GM23248 (cell line): ENCODE measurements at regions not wholly inside any gene's neighbourhood (a gene's known extent, or its start where the extent isn't known, plus 50 kb on each side); places are given as distances from the start of the nearest gene placed in this dataset.

ENCODE experiments used
- DNase-seq: peaks from one replicate; pipeline ENCODE4 v3.0.0-alpha.2; 2015
- H2AFZ ChIP-seq: fragments of 200-600 bp; sonication (generic); 2 replicates; pipeline ENCODE4 v1.6.1; 2016; ENCODE audit warnings: antibody characterized with exemption
- H3F3A ChIP-seq: fragments of 200-600 bp; sonication (generic); 2 replicates; pipeline ENCODE4 v1.6.1; 2016; ENCODE audit warnings: mild to moderate bottlenecking, antibody characterized with exemption, mixed run types; ENCODE audit not compliant: insufficient read depth
- H3K27ac ChIP-seq: fragments of 200-600 bp; sonication (generic); 2 replicates; pipeline ENCODE4 v1.5.1; 2016; ENCODE audit warnings: mild to moderate bottlenecking
- H3K27me3 ChIP-seq: fragments of 200-600 bp; sonication (generic); replicated peaks from 2 replicates; pipeline ENCODE4 v1.6.1; 2016; ENCODE audit warnings: mild to moderate bottlenecking; ENCODE audit not compliant: insufficient read depth
- H3K36me3 ChIP-seq: fragments of 200-600 bp; sonication (generic); 2 replicates; pipeline ENCODE4 v1.6.1; 2016; ENCODE audit warnings: low read depth, mild to moderate bottlenecking
- H3K4me1 ChIP-seq: fragments of 200-600 bp; sonication (generic); 2 replicates; pipeline ENCODE4 v1.6.1; 2016; ENCODE audit warnings: mild to moderate bottlenecking; ENCODE audit not compliant: insufficient read depth
- H3K4me2 ChIP-seq: fragments of 200-600 bp; sonication (generic); one replicate; pipeline ENCODE4 v1.6.1; 2016; ENCODE audit warnings: mild to moderate bottlenecking; ENCODE audit not compliant: unreplicated experiment
- H3K4me3 ChIP-seq: fragments of 200-600 bp; sonication (generic); 2 replicates; pipeline ENCODE4 v1.5.1; 2016; ENCODE audit warnings: mild to moderate bottlenecking
- H3K79me2 ChIP-seq: fragments of 200-600 bp; sonication (generic); 2 replicates; pipeline ENCODE4 v1.6.1; 2016; ENCODE audit warnings: mild to moderate bottlenecking; ENCODE audit not compliant: insufficient read depth
- H3K9ac ChIP-seq: fragments of 200-600 bp; sonication (generic); 2 replicates; pipeline ENCODE4 v1.6.1; 2016; ENCODE audit warnings: mild to moderate bottlenecking
- H3K9me2 ChIP-seq: fragments of 200-600 bp; sonication (generic); 2 replicates; pipeline ENCODE4 v1.6.1; 2016; ENCODE audit warnings: mixed run types, mild to moderate bottlenecking, moderate library complexity; ENCODE audit not compliant: insufficient read depth
- H3K9me3 ChIP-seq: fragments of 200-600 bp; sonication (generic); one replicate; pipeline ENCODE4 v1.6.1; 2017; ENCODE audit warnings: low read depth
- H4K20me1 ChIP-seq: fragments of 200-600 bp; sonication (generic); 2 replicates; pipeline ENCODE4 v1.6.0; 2016; ENCODE audit not compliant: insufficient read depth
- EZH2 ChIP-seq: fragments of 200-600 bp; sonication (generic); IDR thresholded peaks from 2 replicates; pipeline ENCODE4 v1.6.1; 2018; ENCODE audit warnings: antibody characterized with exemption, mild to moderate bottlenecking; ENCODE audit not compliant: insufficient read depth, poor library complexity, severe bottlenecking
- EZH2phosphoT487 ChIP-seq: fragments of 200-600 bp; sonication (generic); IDR thresholded peaks from 2 replicates; pipeline ENCODE4 v1.6.1; 2018; ENCODE audit warnings: antibody characterized with exemption, moderate library complexity, mild to moderate bottlenecking, low read depth; ENCODE audit not compliant: insufficient read depth
- WGBS, 2 experiments: methylation state at CpG; one replicate each; pipeline ENCODE4 v1.1.6; 2015 to 2017; ENCODE audit warnings: low lambda C conversion rate in 2 of 2, low coverage in 1 of 2; ENCODE audit errors: missing lambda C conversion rate in 2 of 2; 5-methylcytosine and 5-hydroxymethylcytosine counted together
- in situ Hi-C: fragments of 300-500 bp; cut with MboI; formaldehyde crosslinking; loops from 2 replicates; pipeline ENCODE4 v1.15.0; 2020

DNA sequence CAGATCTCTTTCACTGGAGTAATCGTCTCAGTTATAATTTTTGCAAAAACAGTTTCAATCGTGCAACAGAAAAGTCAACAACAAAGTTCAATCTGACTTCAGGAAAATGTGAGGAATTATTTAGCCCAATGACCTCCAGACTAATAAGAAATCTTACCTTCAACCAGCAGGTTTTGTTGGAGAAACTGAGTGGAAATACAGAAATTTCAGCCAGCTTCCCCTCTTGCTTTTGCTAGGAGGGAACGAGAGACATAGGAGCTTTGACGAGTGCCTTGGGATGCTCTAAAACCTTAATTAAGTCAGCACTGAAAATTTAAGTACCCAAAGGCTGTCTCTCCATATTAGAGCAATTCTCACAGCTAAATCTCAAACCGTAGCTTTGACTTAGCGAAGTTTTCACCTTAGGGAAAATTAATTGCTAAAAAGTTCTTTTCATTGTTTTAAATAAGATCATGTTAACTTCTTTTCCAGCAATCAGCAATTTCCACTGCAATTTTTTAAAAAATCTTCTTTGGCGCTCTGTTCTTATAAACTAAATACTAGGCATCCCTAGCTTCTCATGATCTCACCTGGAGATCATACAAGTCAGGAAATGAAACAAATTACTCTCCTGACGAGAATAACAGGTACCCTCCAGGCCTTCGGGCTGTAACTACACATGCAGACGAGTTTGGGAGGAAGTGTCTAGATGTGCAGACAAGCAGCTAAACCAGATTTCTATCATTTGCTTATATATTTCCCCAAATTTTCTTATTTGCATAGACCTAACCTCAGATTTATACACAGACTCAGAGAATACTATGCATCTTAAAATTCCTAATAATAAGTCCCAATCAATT lies 250.2 kb downstream of the FAM43A start:
- no peaks in the 10 kb centered on the region for H3K79me2 ChIP-seq
- no peak for DNase-seq
- H3K9ac ChIP-seq: no peak overlapping the region
- H4K20me1 ChIP-seq: no peaks in the 10 kb centered on the region
- no peak for TF ChIP-seq EZH2
- no peak for TF ChIP-seq EZH2phosphoT487
- H3F3A ChIP-seq: peaks cover 10% of the 10 kb centered on the region; the same call in 1 of the 2 replicates
- H3K4me1 ChIP-seq: peaks cover 10% of the 10 kb centered on the region
- no peak overlapping the region for H3K4me2 ChIP-seq
- H3K27ac ChIP-seq: no peak overlapping the region
- H3K9me2 ChIP-seq: no peaks in the 10 kb centered on the region
- no peak overlapping the region for H2AFZ ChIP-seq
- no peak overlapping the region for H3K4me3 ChIP-seq
- no peaks in the 10 kb centered on the region for H3K36me3 ChIP-seq
- in situ Hi-C loops: no loop called here
- no peaks in the 10 kb centered on the region for H3K27me3 ChIP-seq
- 79% methylated on average over 10 of the region's 10 CpGs for WGBS, 2 experiments
- no peaks in the 10 kb centered on the region for H3K9me3 ChIP-seq

DNA sequence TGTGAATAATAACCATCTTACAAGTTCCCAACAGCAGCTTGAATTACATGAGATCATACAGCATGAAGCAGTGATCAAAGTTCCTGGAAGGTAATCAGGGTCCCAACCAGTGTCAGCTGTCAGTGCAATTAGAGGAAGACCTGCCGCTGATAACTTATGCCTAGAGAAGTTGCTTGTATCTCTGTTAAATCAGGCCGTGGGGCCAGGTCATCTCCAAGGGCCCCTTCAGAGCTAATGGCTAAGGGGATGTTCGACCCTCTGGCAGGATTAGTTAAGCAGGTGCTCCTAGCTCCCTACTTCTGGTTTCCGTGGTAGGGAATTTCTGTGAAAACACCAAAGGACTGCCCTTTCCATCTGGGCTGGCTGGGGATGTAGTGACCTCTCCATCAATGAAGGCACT lies 251.0 kb downstream of the FAM43A start:
- no peak overlapping the region for H3K9ac ChIP-seq
- H3K79me2 ChIP-seq: no peaks in the 10 kb centered on the region
- H3K9me2 ChIP-seq: no peaks in the 10 kb centered on the region
- H3K36me3 ChIP-seq: no peaks in the 10 kb centered on the region
- 73 to 74% methylated on average over 4 of the region's 4 CpGs for WGBS, 2 experiments
- peaks cover 2% of the 10 kb centered on the region for H3K4me1 ChIP-seq
- in situ Hi-C loops: no loop called here
- no peak overlapping the region for H3K27ac ChIP-seq
- H2AFZ ChIP-seq: no peak overlapping the region
- peaks cover 2% of the 10 kb centered on the region; the same call in 1 of the 2 replicates for H3F3A ChIP-seq
- DNase-seq: no peak
- no peak overlapping the region for H3K4me3 ChIP-seq
- no peak overlapping the region for H3K4me2 ChIP-seq
- no peak for TF ChIP-seq EZH2
- no peak for TF ChIP-seq EZH2phosphoT487
- no peaks in the 10 kb centered on the region for H4K20me1 ChIP-seq
- H3K27me3 ChIP-seq: no peaks in the 10 kb centered on the region
- no peaks in the 10 kb centered on the region for H3K9me3 ChIP-seq

DNA sequence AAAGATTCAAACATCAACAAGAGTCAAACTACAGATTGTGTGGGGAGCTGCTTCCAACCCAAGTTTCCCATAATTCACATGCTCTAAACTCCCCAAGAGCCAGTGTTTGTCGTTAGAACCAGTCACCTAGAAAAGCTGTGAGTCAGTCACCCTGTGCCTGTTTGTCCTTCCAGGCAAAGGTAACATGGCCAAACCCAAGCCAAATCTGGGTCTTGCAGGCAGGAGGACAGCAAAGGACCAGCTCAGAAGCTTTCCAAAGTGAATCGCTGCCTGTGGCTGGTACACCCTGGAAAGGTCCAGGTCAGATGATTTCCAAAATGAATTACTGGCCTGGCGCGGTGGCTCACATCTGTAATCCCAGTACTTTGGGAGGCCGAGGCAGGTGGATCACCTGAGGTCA lies 251.5 kb downstream of the FAM43A start:
- in situ Hi-C loops: no loop called here
- Histone ChIP-seq H4K20me1 (no peaks in the 10 kb centered on the region), H3K79me2 (no peaks in the 10 kb centered on the region), H2AFZ (no peak overlapping the region), H3K4me2 (no peak overlapping the region), H3K4me3 (no peak overlapping the region), H3F3A (no peaks in the 10 kb centered on the region), H3K9me2 (no peaks in the 10 kb centered on the region), H3K9me3 (no peaks in the 10 kb centered on the region), H3K4me1 (no peaks in the 10 kb centered on the region), H3K27me3 (peaks cover 3% of the 10 kb centered on the region; the same call in 1 of the 2 replicates), H3K9ac (no peak overlapping the region), H3K36me3 (no peaks in the 10 kb centered on the region), H3K27ac (no peak overlapping the region)
- no peak for DNase-seq
- TF ChIP-seq EZH2 (no peak), EZH2phosphoT487 (no peak)
- WGBS, 2 experiments: 75 to 82% methylated on average over 4 to 5 of the region's 5 CpGs

DNA sequence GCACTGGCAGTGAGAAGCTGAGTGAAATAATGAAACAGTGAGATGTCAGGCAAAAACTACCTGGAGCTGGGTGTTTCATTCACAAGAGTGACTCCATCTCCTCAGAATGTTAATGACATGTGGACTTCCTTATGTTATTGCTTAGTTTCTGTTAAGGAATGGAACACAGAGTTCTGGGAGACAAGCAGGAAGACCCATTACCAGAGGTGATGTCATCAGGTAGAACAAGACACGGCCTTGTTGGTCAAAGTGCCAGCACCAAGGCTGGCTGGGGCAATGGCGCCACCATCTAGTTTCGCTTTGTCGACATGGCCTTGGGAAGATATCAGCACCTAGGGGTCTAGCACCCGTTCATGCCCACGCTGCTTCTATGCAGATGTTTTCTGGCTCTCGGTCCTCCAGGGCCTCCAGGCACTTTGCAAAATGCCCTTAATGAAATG lies 252.2 kb downstream of the FAM43A start:
- Histone ChIP-seq H3F3A (no peaks in the 10 kb centered on the region), H4K20me1 (no peaks in the 10 kb centered on the region), H3K36me3 (no peaks in the 10 kb centered on the region), H3K4me1 (no peaks in the 10 kb centered on the region), H3K79me2 (no peaks in the 10 kb centered on the region), H3K27ac (no peak overlapping the region), H3K9ac (no peak overlapping the region), H3K9me2 (no peaks in the 10 kb centered on the region), H3K27me3 (peaks cover 3% of the 10 kb centered on the region; the same call in 1 of the 2 replicates), H2AFZ (no peak overlapping the region), H3K4me2 (no peak overlapping the region), H3K4me3 (no peak overlapping the region), H3K9me3 (no peaks in the 10 kb centered on the region)
- in situ Hi-C loops: no loop called here
- 88 to 89% methylated on average over 7 of the region's 7 CpGs for WGBS, 2 experiments
- DNase-seq: no peak
- TF ChIP-seq EZH2: no peak
- TF ChIP-seq EZH2phosphoT487: no peak
